ENCODE measurements at regions not wholly inside any gene's neighbourhood (a gene's known extent, or its start where the extent isn't known, plus 50 kb on each side); places are given as distances from the start of the nearest gene placed in this dataset.
"Not testable (repeated sequence)": the region's sequence is repeated elsewhere in the genome, so short reads cannot be mapped to it uniquely, and the experiment has no call there.

GRCh38 chr3:95184038-95184437 lies 1121.2 kb downstream of the NSUN3 start:
- DNase-seq: no peak

GRCh38 chr3:95189348-95189747 lies 1126.5 kb downstream of the NSUN3 start:
- no peak for DNase-seq

- DNase-seq: no peak
These were observed 1134.8 kb downstream of the NSUN3 start for GRCh38 chr3:95197661-95198060.

- DNase-seq: no peak
These were observed 1137.5 kb downstream of the NSUN3 start for GRCh38 chr3:95200384-95200783.

- DNase-seq: no peak
These were observed 1148.0 kb downstream of the NSUN3 start for GRCh38 chr3:95210878-95211277.

GRCh38 chr3:95212117-95212516 lies 1149.3 kb downstream of the NSUN3 start:
- no peak for DNase-seq

GRCh38 chr3:95215437-95215957 lies 1152.6 kb downstream of the NSUN3 start:
- DNase-seq: no peak

GRCh38 chr3:95217661-95218060 lies 1154.8 kb downstream of the NSUN3 start:
- DNase-seq: no peak

GRCh38 chr3:95218484-95218883 lies 1155.6 kb downstream of the NSUN3 start:
- DNase-seq: no peak

GRCh38 chr3:95226437-95226836 lies 1163.6 kb downstream of the NSUN3 start:
- no peak for DNase-seq

- DNase-seq: no peak
These were observed 1164.2 kb downstream of the NSUN3 start for GRCh38 chr3:95227092-95227491.

- no peak for DNase-seq
These were observed 1165.6 kb downstream of the NSUN3 start for GRCh38 chr3:95228416-95228815.

GRCh38 chr3:95235916-95236315 lies 1173.1 kb downstream of the NSUN3 start:
- peak; percentile 1 for DNase-seq

- DNase-seq: no peak
These were observed 1174.9 kb downstream of the NSUN3 start for GRCh38 chr3:95237783-95238182.

GRCh38 chr3:95240395-95240794 lies 1177.5 kb downstream of the NSUN3 start:
- no peak for DNase-seq

- not testable (repeated sequence) for DNase-seq
These were observed 1178.4 kb downstream of the NSUN3 start for GRCh38 chr3:95241256-95241655.

GRCh38 chr3:95246413-95246812 lies 1183.6 kb downstream of the NSUN3 start:
- no peak for DNase-seq

- no peak for DNase-seq
These were observed 1191.2 kb downstream of the NSUN3 start for GRCh38 chr3:95254061-95254460.

GRCh38 chr3:95254758-95255157 lies 1191.9 kb downstream of the NSUN3 start:
- no peak for DNase-seq

GRCh38 chr3:95265129-95265528 lies 1202.3 kb downstream of the NSUN3 start:
- no peak for DNase-seq

GRCh38 chr3:95271395-95271794 lies 1208.5 kb downstream of the NSUN3 start:
- DNase-seq: no peak

- DNase-seq: no peak
These were observed 1209.3 kb downstream of the NSUN3 start for GRCh38 chr3:95272166-95272565.

- DNase-seq: no peak
These were observed 1209.9 kb downstream of the NSUN3 start for GRCh38 chr3:95272781-95273180.

GRCh38 chr3:95277613-95278012 lies 1214.8 kb downstream of the NSUN3 start:
- DNase-seq: peak; percentile 11

GRCh38 chr3:95280711-95281352 lies 1218.0 kb downstream of the NSUN3 start:
- DNase-seq: peak; percentile 42

Measured in fibroblast of skin of back (primary cell).